ENCODE measurements at regions not wholly inside any gene's neighbourhood (a gene's known extent, or its start where the extent isn't known, plus 50 kb on each side); places are given as distances from the start of the nearest gene placed in this dataset.

GRCh38 chr1:187853505-187853904 is 1024.8 kb downstream of the PLA2G4A start:
- Histone ChIP-seq H3K9ac (ENCODE audit: insufficient read depth in 1 of 2, low read length in 2 of 2) (no peak overlapping the region), H3K4me1 (ENCODE audit: control insufficient read depth in 5 of 5, insufficient read depth in 5 of 5, low read length in 5 of 5) (no peaks in the 10 kb centered on the region), H3K9me3 (ENCODE audit: control insufficient read depth in 4 of 4, insufficient read depth in 3 of 4, low read length in 3 of 4) (no peaks in the 10 kb centered on the region), H3K27me3 (ENCODE audit: control insufficient read depth in 3 of 3, insufficient read depth in 3 of 3, low read length in 2 of 3) (no peaks in the 10 kb centered on the region), H3K36me3 (ENCODE audit: control insufficient read depth in 4 of 4, insufficient read depth in 4 of 4, low read length in 4 of 4) (no peaks in the 10 kb centered on the region), H3K4me3 (no peak overlapping the region), H3K27ac (ENCODE audit: low read depth in 1 of 2, low read length in 1 of 2) (no peak overlapping the region)
- no peak for DNase-seq
- TF ChIP-seq, protein P1, sequence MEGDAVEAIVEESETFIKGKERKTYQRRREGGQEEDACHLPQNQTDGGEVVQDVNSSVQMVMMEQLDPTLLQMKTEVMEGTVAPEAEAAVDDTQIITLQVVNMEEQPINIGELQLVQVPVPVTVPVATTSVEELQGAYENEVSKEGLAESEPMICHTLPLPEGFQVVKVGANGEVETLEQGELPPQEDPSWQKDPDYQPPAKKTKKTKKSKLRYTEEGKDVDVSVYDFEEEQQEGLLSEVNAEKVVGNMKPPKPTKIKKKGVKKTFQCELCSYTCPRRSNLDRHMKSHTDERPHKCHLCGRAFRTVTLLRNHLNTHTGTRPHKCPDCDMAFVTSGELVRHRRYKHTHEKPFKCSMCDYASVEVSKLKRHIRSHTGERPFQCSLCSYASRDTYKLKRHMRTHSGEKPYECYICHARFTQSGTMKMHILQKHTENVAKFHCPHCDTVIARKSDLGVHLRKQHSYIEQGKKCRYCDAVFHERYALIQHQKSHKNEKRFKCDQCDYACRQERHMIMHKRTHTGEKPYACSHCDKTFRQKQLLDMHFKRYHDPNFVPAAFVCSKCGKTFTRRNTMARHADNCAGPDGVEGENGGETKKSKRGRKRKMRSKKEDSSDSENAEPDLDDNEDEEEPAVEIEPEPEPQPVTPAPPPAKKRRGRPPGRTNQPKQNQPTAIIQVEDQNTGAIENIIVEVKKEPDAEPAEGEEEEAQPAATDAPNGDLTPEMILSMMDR (IDR thresholded peaks at IDR 0.05; ENCODE audit: control extremely low read depth, extremely low read depth): no peak
- WGBS, 2 donors: 92 to 97% methylated on average over 2 of the region's 2 CpGs
- ATAC-seq (ENCODE audit: insufficient read depth, low FRiP score): no peak

DNA sequence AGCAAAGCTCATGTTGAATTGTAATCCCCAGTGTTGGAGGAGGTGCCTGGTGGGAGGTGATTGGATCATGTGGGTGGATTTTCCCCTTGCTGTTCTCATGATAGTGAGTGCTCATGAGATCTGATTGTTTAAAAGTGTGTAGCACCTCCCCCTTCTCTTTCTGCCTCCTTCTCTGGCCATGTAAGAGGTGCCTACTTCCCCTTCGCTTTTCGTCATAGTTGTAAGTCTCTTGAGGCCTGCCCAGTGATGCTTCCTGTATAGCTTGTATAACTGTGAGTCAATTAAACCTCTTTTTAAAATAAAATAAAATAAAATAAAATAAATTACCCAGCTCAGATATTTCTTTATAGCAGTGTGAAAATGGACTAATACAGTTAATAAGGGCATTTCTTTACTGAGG is 1025.7 kb downstream of the PLA2G4A start:
- Histone ChIP-seq H3K27ac (ENCODE audit: low read depth in 1 of 2, low read length in 1 of 2) (no peak overlapping the region), H3K9ac (ENCODE audit: insufficient read depth in 1 of 2, low read length in 2 of 2) (no peak overlapping the region), H3K36me3 (ENCODE audit: control insufficient read depth in 4 of 4, insufficient read depth in 4 of 4, low read length in 4 of 4) (no peaks in the 10 kb centered on the region), H3K27me3 (ENCODE audit: control insufficient read depth in 3 of 3, insufficient read depth in 3 of 3, low read length in 2 of 3) (no peaks in the 10 kb centered on the region), H3K9me3 (ENCODE audit: control insufficient read depth in 4 of 4, insufficient read depth in 3 of 4, low read length in 3 of 4) (no peaks in the 10 kb centered on the region), H3K4me1 (ENCODE audit: control insufficient read depth in 5 of 5, insufficient read depth in 5 of 5, low read length in 5 of 5) (no peaks in the 10 kb centered on the region), H3K4me3 (no peak overlapping the region)
- ATAC-seq (ENCODE audit: insufficient read depth, low FRiP score) (no peak), DNase-seq (no peak)
- WGBS, 2 donors: 74 to 77% methylated on average over 2 of the region's 2 CpGs
- TF ChIP-seq, protein P1 (IDR thresholded peaks at IDR 0.05; ENCODE audit: control extremely low read depth, extremely low read depth): no peak

DNA sequence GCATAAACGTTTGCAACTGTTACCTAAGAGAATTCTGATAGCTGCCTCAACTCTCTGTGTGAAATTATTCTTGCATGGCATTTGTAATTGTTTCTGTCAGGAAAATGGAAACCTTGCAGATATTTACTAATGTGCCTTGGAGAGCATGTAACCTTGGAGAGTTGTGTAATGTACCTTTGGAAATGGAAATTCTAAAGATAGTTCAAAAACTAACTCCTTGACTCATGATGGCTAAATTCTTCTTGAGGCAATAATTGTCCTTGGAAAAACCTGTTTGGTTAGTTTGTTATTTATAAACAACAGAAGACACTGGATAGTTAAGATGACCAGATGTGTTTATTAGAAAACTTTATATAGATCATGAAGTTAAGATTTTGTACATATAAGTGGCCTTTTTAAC is 1033.8 kb downstream of the PLA2G4A start:
- 53 to 56% methylated on average over 1 of the region's 1 CpG for WGBS, 2 donors
- no peak overlapping the region for H3K4me3 ChIP-seq
- no peaks in the 10 kb centered on the region for H3K36me3 ChIP-seq (ENCODE audit: control insufficient read depth in 4 of 4, insufficient read depth in 4 of 4, low read length in 4 of 4)
- DNase-seq (no peak), ATAC-seq (ENCODE audit: insufficient read depth, low FRiP score) (no peak)
- H3K9ac ChIP-seq (ENCODE audit: insufficient read depth in 1 of 2, low read length in 2 of 2): no peak overlapping the region
- no peaks in the 10 kb centered on the region for H3K27me3 ChIP-seq (ENCODE audit: control insufficient read depth in 3 of 3, insufficient read depth in 3 of 3, low read length in 2 of 3)
- H3K9me3 ChIP-seq (ENCODE audit: control insufficient read depth in 4 of 4, insufficient read depth in 3 of 4, low read length in 3 of 4): no peaks in the 10 kb centered on the region
- H3K27ac ChIP-seq (ENCODE audit: low read depth in 1 of 2, low read length in 1 of 2): no peak overlapping the region
- TF ChIP-seq, protein P1 (IDR thresholded peaks at IDR 0.05; ENCODE audit: control extremely low read depth, extremely low read depth): no peak
- no peaks in the 10 kb centered on the region for H3K4me1 ChIP-seq (ENCODE audit: control insufficient read depth in 5 of 5, insufficient read depth in 5 of 5, low read length in 5 of 5)

DNA sequence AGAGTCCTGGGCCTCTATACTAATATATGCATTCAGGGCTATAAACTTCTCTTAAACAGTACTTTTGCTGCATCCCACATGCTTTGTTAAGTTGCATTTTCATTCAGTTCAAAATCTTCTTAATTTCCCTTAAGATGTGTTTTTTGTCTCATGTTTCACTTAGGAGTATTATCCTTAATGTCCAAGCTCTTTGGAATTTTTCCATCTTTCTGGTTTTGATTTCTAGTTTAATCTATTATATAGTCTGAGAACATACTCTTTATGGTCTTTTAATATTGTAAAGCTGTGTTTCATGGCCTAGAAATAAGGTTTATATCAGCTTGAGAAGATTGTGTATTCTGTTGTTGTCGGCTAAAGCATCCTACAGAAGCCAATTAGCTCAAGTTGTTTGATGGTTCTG is 1041.8 kb downstream of the PLA2G4A start:
- H3K27ac ChIP-seq (ENCODE audit: low read depth in 1 of 2, low read length in 1 of 2): no peak overlapping the region
- H3K4me3 ChIP-seq: no peak overlapping the region
- H3K36me3 ChIP-seq (ENCODE audit: control insufficient read depth in 4 of 4, insufficient read depth in 4 of 4, low read length in 4 of 4): no peaks in the 10 kb centered on the region
- no peak for ATAC-seq (ENCODE audit: insufficient read depth, low FRiP score)
- no peaks in the 10 kb centered on the region for H3K9me3 ChIP-seq (ENCODE audit: control insufficient read depth in 4 of 4, insufficient read depth in 3 of 4, low read length in 3 of 4)
- WGBS, 2 donors: 76 to 97% methylated on average over 1 of the region's 1 CpG
- H3K9ac ChIP-seq (ENCODE audit: insufficient read depth in 1 of 2, low read length in 2 of 2): no peak overlapping the region
- no peaks in the 10 kb centered on the region for H3K4me1 ChIP-seq (ENCODE audit: control insufficient read depth in 5 of 5, insufficient read depth in 5 of 5, low read length in 5 of 5)
- TF ChIP-seq, protein P1 (IDR thresholded peaks at IDR 0.05; ENCODE audit: control extremely low read depth, extremely low read depth): no peak
- peak in 2 of 3 donors; percentile 19 to 26 for DNase-seq
- H3K27me3 ChIP-seq (ENCODE audit: control insufficient read depth in 3 of 3, insufficient read depth in 3 of 3, low read length in 2 of 3): no peaks in the 10 kb centered on the region
